Endothelial cell of umbilical vein (primary cell): ENCODE measurements at regions not wholly inside any gene's neighbourhood (a gene's known extent, or its start where the extent isn't known, plus 50 kb on each side); places are given as distances from the start of the nearest gene placed in this dataset.

Experiments
- BruUV-seq: library from RNA; stranded (reverse); fragments of 400-500 nt; replicated peaks from 2 replicates; lab custom pipeline; 2021; lab: Mats Ljungman, UMichigan
- CTCF ChIA-PET: fragments of 300-600, 350-600 bp; sonication (Branson Sonifier 250); formaldehyde crosslinking; loops from one replicate; lab custom pipeline; 2021; ENCODE audit warnings: antibody characterized with exemption, inconsistent platforms; lab: Charles Lee
- POLR2A ChIA-PET: fragments of 300-600, 350-600 bp; sonication (Branson Sonifier 250); formaldehyde crosslinking; loops from one replicate; lab custom pipeline; 2021; ENCODE audit warnings: antibody characterized with exemption, inconsistent platforms; lab: Charles Lee
- DNase-seq: peaks from one replicate; pipeline ENCODE4 v3.0.0-alpha.2; 2011; ENCODE audit warnings: low read depth, low spot score
- FAIRE-seq: peaks from 2 replicates; lab custom pipeline; 2011; peaks lifted over from hg19 to GRCh38; lab: Jason Lieb, UNC
- H2AFZ ChIP-seq: 2 replicates; pipeline ENCODE4 v1.6.0; 2012; ENCODE audit warnings: low read depth, low read length, control low read depth, inconsistent platforms
- H3K27ac ChIP-seq: 2 replicates; pipeline ENCODE4 v1.5.1; 2011; ENCODE audit warnings: low read depth, mild to moderate bottlenecking, control low read depth, low read length, moderate library complexity; ENCODE audit not compliant: insufficient read depth
- H3K27me3 ChIP-seq, 2 experiments: 2 replicates each; pipeline versions ENCODE4 v1.6.0 to v1.6.1; 2011; ENCODE audit warnings: low read length in 2 of 2, mixed read lengths in 1 of 2; ENCODE audit not compliant: control insufficient read depth in 2 of 2, insufficient read depth in 2 of 2
- H3K36me3 ChIP-seq, 2 experiments: 2 replicates in 1 of 2; 3 replicates in 1 of 2; pipeline ENCODE4 v1.5.1; 2011; ENCODE audit warnings: low read length in 2 of 2, mild to moderate bottlenecking in 1 of 2, moderate library complexity in 1 of 2; ENCODE audit not compliant: control insufficient read depth in 2 of 2, insufficient read depth in 2 of 2; ENCODE audit errors: extremely low read depth in 1 of 2
- H3K4me1 ChIP-seq: 3 replicates; pipeline ENCODE4 v1.5.1; 2011; ENCODE audit warnings: mild to moderate bottlenecking, low read length; ENCODE audit not compliant: control insufficient read depth, insufficient read depth; ENCODE audit errors: extremely low read depth
- H3K4me2 ChIP-seq: 2 replicates; pipeline ENCODE4 v1.6.1; 2011; ENCODE audit warnings: low read length, control low read depth, mixed read lengths; ENCODE audit not compliant: insufficient read depth
- H3K4me3 ChIP-seq, 3 experiments: fragments of 200-600 bp in 1 of 3; sonication (generic), shearing (Covaris generic) in 1 of 3; replicated peaks in 1 of 3; 2 replicates each; pipeline ENCODE4 v1.5.1; 2011 to 2016; ENCODE audit warnings: control low read depth in 3 of 3, low read length in 3 of 3, mild to moderate bottlenecking in 2 of 3, inconsistent platforms in 1 of 3, low read depth in 1 of 3, moderate library complexity in 1 of 3; ENCODE audit not compliant: insufficient read depth in 1 of 3
- H3K79me2 ChIP-seq: 2 replicates; pipeline ENCODE4 v1.6.0; 2012; ENCODE audit warnings: low read length, inconsistent platforms; ENCODE audit not compliant: control insufficient read depth, insufficient read depth
- H3K9ac ChIP-seq: replicated peaks from 2 replicates; pipeline ENCODE3; 2011; ENCODE audit warnings: low read length, control low read depth; ENCODE audit not compliant: insufficient read depth; ENCODE audit errors: extremely low read depth
- H3K9me1 ChIP-seq: replicated peaks from 3 replicates; pipeline ENCODE4 v1.6.0; 2011; ENCODE audit warnings: mild to moderate bottlenecking, low read length; ENCODE audit not compliant: control insufficient read depth, insufficient read depth; ENCODE audit errors: extremely low read depth
- H3K9me3 ChIP-seq: replicated peaks from 2 replicates; pipeline ENCODE4 v1.5.1; 2012; ENCODE audit warnings: low read length, inconsistent platforms; ENCODE audit not compliant: control insufficient read depth, insufficient read depth
- H4K20me1 ChIP-seq: replicated peaks from 2 replicates; pipeline ENCODE3; 2011; ENCODE audit warnings: mild to moderate bottlenecking, low read length; ENCODE audit not compliant: control insufficient read depth, insufficient read depth; ENCODE audit errors: extremely low read depth
- CTCF ChIP-seq, 2 donors: IDR thresholded peaks; 1 replicate in 1 of 2; 2 replicates in 1 of 2; pipeline ENCODE4 v1.5.1; 2011; ENCODE audit warnings: low read length in 2 of 2, mild to moderate bottlenecking in 2 of 2, moderate library complexity in 2 of 2, control low read depth in 1 of 2, inconsistent platforms in 1 of 2, low read depth in 1 of 2; ENCODE audit not compliant: insufficient read depth in 1 of 2; ENCODE audit errors: extremely low read depth in 1 of 2
- EZH2 ChIP-seq: IDR thresholded peaks from 2 replicates; pipeline ENCODE4 v1.6.1; 2012; ENCODE audit warnings: borderline replicate concordance, low read depth, mild to moderate bottlenecking, moderate library complexity, low read length, inconsistent platforms; ENCODE audit not compliant: severe bottlenecking
- FOS ChIP-seq: IDR thresholded peaks from 2 replicates; pipeline ENCODE4 v1.6.1; 2011; ENCODE audit warnings: mild to moderate bottlenecking, low read length, moderate library complexity, borderline replicate concordance; ENCODE audit not compliant: insufficient read depth
- GATA2 ChIP-seq: IDR thresholded peaks from 2 replicates; pipeline ENCODE4 v1.7.0; 2011; ENCODE audit warnings: low read depth, mild to moderate bottlenecking, moderate library complexity, mixed read lengths, low read length; ENCODE audit not compliant: insufficient read length, insufficient read depth
- JUN ChIP-seq: IDR thresholded peaks from 2 replicates; pipeline ENCODE4 v1.6.1; 2011; ENCODE audit warnings: borderline replicate concordance, low read depth; ENCODE audit not compliant: insufficient read length, insufficient read depth
- MAX ChIP-seq: IDR thresholded peaks from 2 replicates; pipeline ENCODE4 v1.6.1; 2011; ENCODE audit not compliant: insufficient read depth, insufficient read length
- MYC ChIP-seq: IDR thresholded peaks from one replicate; pipeline ENCODE4 v1.6.1; 2011; ENCODE audit warnings: mild to moderate bottlenecking, low read depth, low read length
- POLR2A ChIP-seq: IDR thresholded peaks from 2 replicates; pipeline ENCODE4 v1.6.1; 2012; ENCODE audit warnings: low read depth, mild to moderate bottlenecking, control low read depth, low read length
- POLR2AphosphoS5 ChIP-seq: IDR thresholded peaks from 2 replicates; pipeline ENCODE4 v1.6.1; 2012; ENCODE audit warnings: low read depth, mild to moderate bottlenecking, control low read depth, low read length, moderate library complexity; ENCODE audit not compliant: insufficient read depth
- dilution Hi-C: fragments of 300-500 bp; cut with MboI; formaldehyde crosslinking; loops from one replicate; pipeline ENCODE4 v1.15.0; 2019; ENCODE audit warnings: low sequenced_read_pairs; ENCODE audit not compliant: extremely low pct_ligation_motif_present
- intact Hi-C: fragments of 100-400 bp; cut with micrococcal nuclease; formaldehyde crosslinking; loops from one replicate; pipeline ENCODE4 v1.10.0; 2022

GRCh38 chr2:219919506-219919905 lies 292.1 kb downstream of the SLC4A3 start:
- Histone ChIP-seq H2AFZ (no peak overlapping the region), H3K4me2 (no peak overlapping the region), H3K79me2 (no peaks in the 10 kb centered on the region), H3K27ac (no peak overlapping the region), H3K36me3 (no peaks in the 10 kb centered on the region), H3K9me3 (peaks cover 2% of the 10 kb centered on the region), H3K9ac (no peak overlapping the region), H3K9me1 (no peaks in the 10 kb centered on the region), H3K4me3 (no peak overlapping the region), H3K4me1 (no peaks in the 10 kb centered on the region), H4K20me1 (no peaks in the 10 kb centered on the region), H3K27me3 (no peaks in the 10 kb centered on the region)
- dilution Hi-C loops (no loop called here), intact Hi-C loops (no loop called here)
- CTCF ChIA-PET, result no interaction called here
- POLR2A ChIA-PET, result no interaction called here
- TF ChIP-seq FOS, result no peak
- TF ChIP-seq GATA2, result no peak
- TF ChIP-seq JUN, result no peak
- TF ChIP-seq MAX, result no peak
- no peak for TF ChIP-seq MYC
- TF ChIP-seq EZH2, result no peak
- no peak for TF ChIP-seq CTCF (IDR thresholded peaks at IDR 0.05; ENCODE audit: extremely low read depth in 1 of 2, insufficient read depth in 1 of 2, low read depth in 1 of 2, low read length in 2 of 2)
- no peak for TF ChIP-seq POLR2A
- no peak for TF ChIP-seq POLR2AphosphoS5
- DNase-seq, result no peak
- no TSS peak for BruUV-seq
- no peak for FAIRE-seq
